ENCODE measurements at regions not wholly inside any gene's neighbourhood (a gene's known extent, or its start where the extent isn't known, plus 50 kb on each side); places are given as distances from the start of the nearest gene placed in this dataset.

DNA sequence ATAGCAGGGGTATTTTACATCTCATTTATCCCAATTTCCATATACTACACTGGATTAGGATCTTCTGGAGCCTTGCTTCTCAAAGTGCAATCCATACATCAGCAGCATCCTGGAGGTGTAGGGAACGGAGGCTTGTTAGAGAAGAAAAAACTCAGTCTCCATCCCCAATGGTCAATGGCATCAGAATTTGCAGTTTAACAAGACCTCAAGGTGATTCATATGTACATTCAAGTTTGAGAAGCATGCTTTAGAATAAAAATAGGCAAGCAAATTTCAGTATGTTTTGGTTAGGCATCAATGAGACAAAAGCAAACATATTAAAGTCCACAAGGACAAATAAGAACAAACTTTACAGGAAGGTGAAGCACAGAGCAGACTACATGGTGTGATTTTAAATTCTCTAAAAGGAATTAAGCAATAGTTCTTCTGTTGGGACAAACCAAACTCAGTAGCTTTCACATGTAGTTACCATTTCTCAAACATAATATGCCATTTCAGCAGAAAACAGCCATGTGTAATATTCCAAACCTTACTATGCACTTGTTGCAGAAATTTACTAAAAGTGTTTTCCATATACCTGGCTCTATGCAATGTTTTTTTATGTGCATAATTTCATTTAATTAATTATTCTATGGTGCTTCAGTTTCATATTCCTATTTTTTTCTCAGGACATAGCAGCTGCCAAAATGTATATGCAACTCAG lies 360.3 kb upstream of the NECTIN3 start:
- DNase-seq (ENCODE audit: low spot score), result no peak
- Mint-ChIP-seq H3K36me3 (ENCODE audit: low read depth) (no peaks in the 10 kb centered on the region), H3K27me3 (ENCODE audit: insufficient read depth) (peaks cover 3% of the 10 kb centered on the region), H3K9me3 (no peaks in the 10 kb centered on the region), H3K27ac (no peak overlapping the region), H3K4me3 (no peak overlapping the region), H3K4me1 (ENCODE audit: low read depth) (no peaks in the 10 kb centered on the region)
- intact Hi-C loops (cut with micrococcal nuclease), result no loop called here

DNA sequence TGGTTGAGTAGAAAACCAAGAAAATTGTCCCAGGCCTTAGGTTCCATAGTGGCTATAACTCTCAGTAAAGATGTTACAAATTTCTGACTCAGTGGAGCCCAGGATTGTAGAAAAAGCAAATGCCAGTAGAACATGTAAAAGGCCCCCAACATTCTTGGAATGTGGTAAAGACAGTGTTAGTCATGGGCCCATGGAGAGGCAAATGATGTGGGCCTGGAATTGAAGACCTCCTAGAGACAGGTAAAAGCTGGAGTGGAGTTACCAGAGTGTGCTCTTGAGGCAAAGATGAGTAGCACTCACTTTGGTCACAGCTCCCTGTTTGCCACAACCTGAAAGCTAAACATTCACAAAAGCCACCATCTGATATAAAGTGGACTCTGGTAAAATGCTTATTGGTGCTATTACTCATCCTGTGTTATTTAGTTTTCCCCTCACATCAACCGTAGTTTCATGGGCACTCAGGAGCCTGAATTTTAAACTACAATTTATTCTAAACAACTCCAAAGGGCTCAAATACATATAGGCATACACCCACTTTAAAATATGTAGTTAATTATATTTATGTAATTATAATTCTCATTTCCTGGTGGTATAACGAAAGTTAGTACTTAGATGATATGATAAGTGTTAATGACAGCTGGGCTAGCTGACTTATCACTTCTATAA lies 359.6 kb upstream of the NECTIN3 start:
- Mint-ChIP-seq H3K36me3 (ENCODE audit: low read depth) (no peaks in the 10 kb centered on the region), H3K9me3 (no peaks in the 10 kb centered on the region), H3K4me3 (no peak overlapping the region), H3K4me1 (ENCODE audit: low read depth) (no peaks in the 10 kb centered on the region), H3K27me3 (ENCODE audit: insufficient read depth) (peaks cover 2% of the 10 kb centered on the region), H3K27ac (no peak overlapping the region)
- intact Hi-C loops (cut with micrococcal nuclease), result no loop called here
- no peak for DNase-seq (ENCODE audit: low spot score)

DNA sequence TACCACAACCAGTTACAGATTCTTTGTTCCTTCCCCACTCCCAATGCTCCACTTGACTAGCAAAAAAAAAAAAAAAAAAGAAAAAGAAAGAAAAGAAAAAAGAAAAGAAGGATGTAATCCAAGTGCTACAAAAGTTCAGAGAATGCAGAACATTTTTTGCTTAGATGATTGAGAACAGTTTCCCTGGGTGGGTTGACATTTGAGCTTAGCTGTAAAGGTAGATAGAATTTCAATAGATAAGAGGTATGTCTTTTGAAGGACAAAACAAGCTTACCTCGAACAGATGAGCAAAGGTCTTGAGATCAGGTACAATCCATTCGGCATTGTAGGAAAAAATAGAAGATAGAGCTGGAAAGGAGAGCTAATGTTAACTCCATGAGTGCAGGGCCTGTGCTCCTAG lies 344.6 kb upstream of the NECTIN3 start:
- intact Hi-C loops (cut with micrococcal nuclease), result no loop called here
- DNase-seq (ENCODE audit: low spot score), result no peak
- no peaks in the 10 kb centered on the region for H3K4me1 Mint-ChIP-seq (ENCODE audit: low read depth)
- H3K27ac Mint-ChIP-seq, result no peak overlapping the region
- H3K9me3 Mint-ChIP-seq, result no peaks in the 10 kb centered on the region
- no peaks in the 10 kb centered on the region for H3K36me3 Mint-ChIP-seq (ENCODE audit: low read depth)
- H3K27me3 Mint-ChIP-seq (ENCODE audit: insufficient read depth), result peaks cover 2% of the 10 kb centered on the region
- H3K4me3 Mint-ChIP-seq, result no peak overlapping the region

DNA sequence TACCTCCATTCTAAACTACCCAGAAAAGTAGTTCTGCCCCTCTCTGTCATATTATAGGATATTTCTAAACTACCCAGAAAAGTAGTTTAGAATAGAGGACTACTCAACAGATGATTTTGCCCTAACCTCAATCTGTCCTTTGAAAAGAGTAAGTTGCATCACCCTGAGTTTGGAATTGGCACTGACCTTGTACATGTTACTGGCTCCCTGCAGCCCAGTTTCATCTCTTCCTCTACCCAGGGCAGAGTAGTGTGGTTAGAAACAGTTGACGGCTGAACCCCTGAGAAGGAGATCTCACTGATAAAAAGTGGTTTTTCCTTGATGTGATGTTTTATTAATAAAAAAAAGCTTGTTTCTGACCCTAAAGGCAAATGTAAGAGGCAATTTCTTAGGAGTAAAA lies 340.5 kb upstream of the NECTIN3 start:
- Mint-ChIP-seq H3K27ac (no peak overlapping the region), H3K9me3 (no peaks in the 10 kb centered on the region), H3K4me1 (ENCODE audit: low read depth) (no peaks in the 10 kb centered on the region), H3K36me3 (ENCODE audit: low read depth) (no peaks in the 10 kb centered on the region), H3K4me3 (no peak overlapping the region), H3K27me3 (ENCODE audit: insufficient read depth) (peaks cover 2% of the 10 kb centered on the region)
- DNase-seq (ENCODE audit: low spot score), result no peak
- intact Hi-C loops (cut with micrococcal nuclease), result no loop called here

- intact Hi-C loops (cut with micrococcal nuclease), result no loop called here
- Mint-ChIP-seq H3K4me1 (ENCODE audit: low read depth) (no peaks in the 10 kb centered on the region), H3K9me3 (no peaks in the 10 kb centered on the region), H3K27ac (no peak overlapping the region), H3K4me3 (no peak overlapping the region), H3K36me3 (ENCODE audit: low read depth) (no peaks in the 10 kb centered on the region), H3K27me3 (ENCODE audit: insufficient read depth) (peaks cover 2% of the 10 kb centered on the region)
- no peak for DNase-seq (ENCODE audit: low spot score)
Observed at GRCh38 chr3:110732420-110732819, 339.2 kb upstream of the NECTIN3 start.

GRCh38 chr3:110733045-110733444 lies 338.6 kb upstream of the NECTIN3 start:
- Mint-ChIP-seq H3K27me3 (ENCODE audit: insufficient read depth) (peaks cover 2% of the 10 kb centered on the region), H3K9me3 (no peaks in the 10 kb centered on the region), H3K27ac (no peak overlapping the region), H3K36me3 (ENCODE audit: low read depth) (no peaks in the 10 kb centered on the region), H3K4me1 (ENCODE audit: low read depth) (no peaks in the 10 kb centered on the region), H3K4me3 (no peak overlapping the region)
- no peak for DNase-seq (ENCODE audit: low spot score)
- intact Hi-C loops (cut with micrococcal nuclease), result no loop called here

DNA sequence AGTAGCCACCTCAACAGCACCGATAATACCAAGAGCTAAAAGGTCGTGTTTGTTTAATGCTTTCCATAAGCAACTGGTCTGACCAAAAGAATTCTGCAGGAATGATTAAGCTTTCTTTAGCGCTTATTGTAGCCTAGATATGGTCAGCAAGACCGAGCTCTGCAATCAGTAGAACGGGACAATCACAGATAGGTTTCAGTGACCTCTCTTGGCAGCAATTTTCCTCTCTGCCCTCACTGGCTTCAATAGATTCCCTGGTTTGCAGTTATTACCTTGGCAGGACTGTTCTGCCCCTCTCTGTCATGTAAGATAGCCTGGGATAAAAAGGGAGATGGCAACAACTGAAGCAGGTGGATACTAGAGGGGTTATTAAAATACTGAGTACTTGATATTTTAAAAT lies 337.1 kb upstream of the NECTIN3 start:
- Mint-ChIP-seq H3K36me3 (ENCODE audit: low read depth) (no peaks in the 10 kb centered on the region), H3K27ac (no peak overlapping the region), H3K4me1 (ENCODE audit: low read depth) (no peaks in the 10 kb centered on the region), H3K9me3 (no peaks in the 10 kb centered on the region), H3K4me3 (no peak overlapping the region), H3K27me3 (ENCODE audit: insufficient read depth) (peaks cover 2% of the 10 kb centered on the region)
- intact Hi-C loops (cut with micrococcal nuclease), result no loop called here
- DNase-seq (ENCODE audit: low spot score), result no peak

- no peak overlapping the region for H3K4me3 Mint-ChIP-seq
- no peaks in the 10 kb centered on the region for H3K36me3 Mint-ChIP-seq (ENCODE audit: low read depth)
- H3K9me3 Mint-ChIP-seq, result no peaks in the 10 kb centered on the region
- no peak for DNase-seq (ENCODE audit: low spot score)
- H3K4me1 Mint-ChIP-seq (ENCODE audit: low read depth), result no peaks in the 10 kb centered on the region
- intact Hi-C loops (cut with micrococcal nuclease), result no loop called here
- H3K27ac Mint-ChIP-seq, result no peak overlapping the region
- no peaks in the 10 kb centered on the region for H3K27me3 Mint-ChIP-seq (ENCODE audit: insufficient read depth)
Observed at GRCh38 chr3:110736332-110736731, 335.3 kb upstream of the NECTIN3 start.

- intact Hi-C loops (cut with micrococcal nuclease), result no loop called here
- no peaks in the 10 kb centered on the region for H3K9me3 Mint-ChIP-seq
- no peaks in the 10 kb centered on the region for H3K27me3 Mint-ChIP-seq (ENCODE audit: insufficient read depth)
- no peak for DNase-seq (ENCODE audit: low spot score)
- no peaks in the 10 kb centered on the region for H3K36me3 Mint-ChIP-seq (ENCODE audit: low read depth)
- H3K4me1 Mint-ChIP-seq (ENCODE audit: low read depth), result no peaks in the 10 kb centered on the region
- no peak overlapping the region for H3K27ac Mint-ChIP-seq
- H3K4me3 Mint-ChIP-seq, result no peak overlapping the region
Observed at GRCh38 chr3:110738531-110738930, 333.1 kb upstream of the NECTIN3 start.

- H3K27me3 Mint-ChIP-seq (ENCODE audit: insufficient read depth), result peaks cover 8% of the 10 kb centered on the region
- H3K27ac Mint-ChIP-seq, result no peak overlapping the region
- no peaks in the 10 kb centered on the region for H3K36me3 Mint-ChIP-seq (ENCODE audit: low read depth)
- no peak for DNase-seq (ENCODE audit: low spot score)
- no peaks in the 10 kb centered on the region for H3K9me3 Mint-ChIP-seq
- intact Hi-C loops (cut with micrococcal nuclease), result no loop called here
- H3K4me1 Mint-ChIP-seq (ENCODE audit: low read depth), result no peaks in the 10 kb centered on the region
- H3K4me3 Mint-ChIP-seq, result no peak overlapping the region
Observed at GRCh38 chr3:110741891-110742290, 329.7 kb upstream of the NECTIN3 start.

DNA sequence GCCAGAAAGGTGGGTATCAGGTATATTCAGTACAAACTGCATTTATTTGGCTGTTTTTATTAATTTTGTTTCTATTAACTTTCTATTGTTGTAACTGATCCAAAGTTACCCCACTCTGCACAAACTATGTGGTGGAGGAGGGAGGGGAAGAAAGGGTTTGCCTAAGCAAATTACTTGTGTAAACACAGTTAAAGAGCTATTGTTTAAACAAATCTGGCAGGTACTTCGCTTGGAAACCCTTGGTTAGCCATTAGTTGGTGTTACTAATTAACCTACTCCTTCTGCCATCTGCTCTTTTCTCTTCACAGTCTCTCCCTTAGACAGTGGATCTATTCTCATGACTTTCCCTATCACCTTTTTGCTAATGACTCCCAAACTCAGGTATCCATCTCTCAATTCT lies 328.4 kb upstream of the NECTIN3 start:
- no peak for DNase-seq (ENCODE audit: low spot score)
- no peaks in the 10 kb centered on the region for H3K4me1 Mint-ChIP-seq (ENCODE audit: low read depth)
- H3K27me3 Mint-ChIP-seq (ENCODE audit: insufficient read depth), result peaks cover 8% of the 10 kb centered on the region
- intact Hi-C loops (cut with micrococcal nuclease), result no loop called here
- H3K36me3 Mint-ChIP-seq (ENCODE audit: low read depth), result no peaks in the 10 kb centered on the region
- H3K4me3 Mint-ChIP-seq, result no peak overlapping the region
- H3K9me3 Mint-ChIP-seq, result no peaks in the 10 kb centered on the region
- no peak overlapping the region for H3K27ac Mint-ChIP-seq

GRCh38 chr3:110743984-110744383 lies 327.6 kb upstream of the NECTIN3 start:
- Mint-ChIP-seq H3K4me1 (ENCODE audit: low read depth) (no peaks in the 10 kb centered on the region), H3K27me3 (ENCODE audit: insufficient read depth) (peaks cover 8% of the 10 kb centered on the region), H3K9me3 (no peaks in the 10 kb centered on the region), H3K4me3 (no peak overlapping the region), H3K27ac (no peak overlapping the region), H3K36me3 (ENCODE audit: low read depth) (no peaks in the 10 kb centered on the region)
- no peak for DNase-seq (ENCODE audit: low spot score)
- intact Hi-C loops (cut with micrococcal nuclease), result no loop called here

GRCh38 chr3:110744723-110745122 lies 326.9 kb upstream of the NECTIN3 start:
- Mint-ChIP-seq H3K27me3 (ENCODE audit: insufficient read depth) (peaks cover 8% of the 10 kb centered on the region), H3K4me3 (no peak overlapping the region), H3K36me3 (ENCODE audit: low read depth) (no peaks in the 10 kb centered on the region), H3K4me1 (ENCODE audit: low read depth) (no peaks in the 10 kb centered on the region), H3K9me3 (no peaks in the 10 kb centered on the region), H3K27ac (no peak overlapping the region)
- no peak for DNase-seq (ENCODE audit: low spot score)
- intact Hi-C loops (cut with micrococcal nuclease), result no loop called here

GRCh38 chr3:110749006-110749405 lies 322.6 kb upstream of the NECTIN3 start:
- Mint-ChIP-seq H3K4me1 (ENCODE audit: low read depth) (no peaks in the 10 kb centered on the region), H3K27me3 (ENCODE audit: insufficient read depth) (peaks cover 8% of the 10 kb centered on the region), H3K4me3 (no peak overlapping the region), H3K27ac (no peak overlapping the region), H3K36me3 (ENCODE audit: low read depth) (no peaks in the 10 kb centered on the region), H3K9me3 (no peaks in the 10 kb centered on the region)
- DNase-seq (ENCODE audit: low spot score), result no peak
- intact Hi-C loops (cut with micrococcal nuclease), result no loop called here

All from activated T-helper 1 cell treated with anti-CD3 and anti-CD28 coated beads, Interleukin-12 subunit alpha, Interleukin-12 subunit beta, Interleukin-2, Interleukin-4 antibody, amounts not matched to agents 30 ng/mL and 10 ng/mL and 1 ng/mL, durations not matched to agents 14 hours and 24 hours and 36 hours (primary cell).